ENCODE measurements at regions not wholly inside any gene's neighbourhood (a gene's known extent, or its start where the extent isn't known, plus 50 kb on each side); places are given as distances from the start of the nearest gene placed in this dataset.

- TF ChIP-seq, protein P1, sequence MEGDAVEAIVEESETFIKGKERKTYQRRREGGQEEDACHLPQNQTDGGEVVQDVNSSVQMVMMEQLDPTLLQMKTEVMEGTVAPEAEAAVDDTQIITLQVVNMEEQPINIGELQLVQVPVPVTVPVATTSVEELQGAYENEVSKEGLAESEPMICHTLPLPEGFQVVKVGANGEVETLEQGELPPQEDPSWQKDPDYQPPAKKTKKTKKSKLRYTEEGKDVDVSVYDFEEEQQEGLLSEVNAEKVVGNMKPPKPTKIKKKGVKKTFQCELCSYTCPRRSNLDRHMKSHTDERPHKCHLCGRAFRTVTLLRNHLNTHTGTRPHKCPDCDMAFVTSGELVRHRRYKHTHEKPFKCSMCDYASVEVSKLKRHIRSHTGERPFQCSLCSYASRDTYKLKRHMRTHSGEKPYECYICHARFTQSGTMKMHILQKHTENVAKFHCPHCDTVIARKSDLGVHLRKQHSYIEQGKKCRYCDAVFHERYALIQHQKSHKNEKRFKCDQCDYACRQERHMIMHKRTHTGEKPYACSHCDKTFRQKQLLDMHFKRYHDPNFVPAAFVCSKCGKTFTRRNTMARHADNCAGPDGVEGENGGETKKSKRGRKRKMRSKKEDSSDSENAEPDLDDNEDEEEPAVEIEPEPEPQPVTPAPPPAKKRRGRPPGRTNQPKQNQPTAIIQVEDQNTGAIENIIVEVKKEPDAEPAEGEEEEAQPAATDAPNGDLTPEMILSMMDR (IDR thresholded peaks at IDR 0.05), result no peak
- TF ChIP-seq GABPB1 (CRISPR knock-in tag; IDR thresholded peaks at IDR 0.05) (no peak), NR2C2 (CRISPR knock-in tag; IDR thresholded peaks at IDR 0.05) (no peak), FOXJ3 (CRISPR knock-in tag; IDR thresholded peaks at IDR 0.05; ENCODE audit: borderline replicate concordance) (no peak), ELF4 (CRISPR knock-in tag; IDR thresholded peaks at IDR 0.05; ENCODE audit: low read depth) (no peak), CREB1 (CRISPR knock-in tag; IDR thresholded peaks at IDR 0.05) (no peak), MYBL2 (CRISPR knock-in tag; IDR thresholded peaks at IDR 0.05) (no peak)
Observed at GRCh38 chr6:23320471-23321015, 751.2 kb downstream of the HDGFL1 start.
